Prostate gland (tissue), 2 donors: ENCODE measurements at regions not wholly inside any gene's neighbourhood (a gene's known extent, or its start where the extent isn't known, plus 50 kb on each side); places are given as distances from the start of the nearest gene placed in this dataset.

Experiments
- POLR2A ChIP-seq: fragments of 450-650 bp; IDR thresholded peaks from one replicate; pipeline ENCODE4 v1.6.1; 2016; ENCODE audit warnings: antibody characterized with exemption, mild to moderate bottlenecking
- POLR2AphosphoS5 ChIP-seq: sonication (generic); formaldehyde crosslinking; IDR thresholded peaks from one replicate; pipeline ENCODE4 v1.6.1; 2017; ENCODE audit warnings: antibody characterized with exemption
- TF ChIP-seq, protein P1 (sequence below), 4 experiments: fragments of 200-600 bp in 2 of 4; fragments of 450-650 bp in 2 of 4; sonication (generic) in 2 of 4; IDR thresholded peaks; 1 replicate in 3 of 4; 2 replicates in 1 of 4; pipeline ENCODE4 v1.5.1; 2016 to 2019; ENCODE audit warnings: antibody characterized with exemption in 4 of 4, mild to moderate bottlenecking in 2 of 4, moderate library complexity in 2 of 4

DNA sequence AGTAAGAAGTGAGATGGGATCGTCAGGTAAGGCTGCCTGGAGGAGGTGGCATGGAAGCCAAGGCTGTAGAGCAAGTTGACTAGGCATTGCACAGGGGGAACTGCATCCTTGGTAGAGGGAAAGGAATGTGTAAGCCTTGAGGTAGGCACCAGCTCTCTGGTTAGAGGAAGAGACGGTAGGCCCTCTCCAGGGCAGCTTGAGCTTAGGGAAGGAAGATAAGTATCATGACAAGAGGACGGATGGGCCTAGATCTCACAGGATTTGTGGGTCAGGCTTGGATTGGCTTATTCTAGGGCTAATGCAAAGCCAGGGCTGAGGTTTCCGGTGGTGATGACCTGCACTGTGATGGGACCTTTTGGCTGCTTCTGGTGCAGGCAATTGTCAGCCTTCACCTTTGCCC is 1035.8 kb downstream of the TBC1D22A start:
- TF ChIP-seq, protein P1, sequence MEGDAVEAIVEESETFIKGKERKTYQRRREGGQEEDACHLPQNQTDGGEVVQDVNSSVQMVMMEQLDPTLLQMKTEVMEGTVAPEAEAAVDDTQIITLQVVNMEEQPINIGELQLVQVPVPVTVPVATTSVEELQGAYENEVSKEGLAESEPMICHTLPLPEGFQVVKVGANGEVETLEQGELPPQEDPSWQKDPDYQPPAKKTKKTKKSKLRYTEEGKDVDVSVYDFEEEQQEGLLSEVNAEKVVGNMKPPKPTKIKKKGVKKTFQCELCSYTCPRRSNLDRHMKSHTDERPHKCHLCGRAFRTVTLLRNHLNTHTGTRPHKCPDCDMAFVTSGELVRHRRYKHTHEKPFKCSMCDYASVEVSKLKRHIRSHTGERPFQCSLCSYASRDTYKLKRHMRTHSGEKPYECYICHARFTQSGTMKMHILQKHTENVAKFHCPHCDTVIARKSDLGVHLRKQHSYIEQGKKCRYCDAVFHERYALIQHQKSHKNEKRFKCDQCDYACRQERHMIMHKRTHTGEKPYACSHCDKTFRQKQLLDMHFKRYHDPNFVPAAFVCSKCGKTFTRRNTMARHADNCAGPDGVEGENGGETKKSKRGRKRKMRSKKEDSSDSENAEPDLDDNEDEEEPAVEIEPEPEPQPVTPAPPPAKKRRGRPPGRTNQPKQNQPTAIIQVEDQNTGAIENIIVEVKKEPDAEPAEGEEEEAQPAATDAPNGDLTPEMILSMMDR (IDR thresholded peaks at IDR 0.05), result no peak
- no peak for TF ChIP-seq POLR2AphosphoS5
- no peak for TF ChIP-seq POLR2A
